ENCODE measurements at regions not wholly inside any gene's neighbourhood (a gene's known extent, or its start where the extent isn't known, plus 50 kb on each side); places are given as distances from the start of the nearest gene placed in this dataset.

- no peak overlapping the region for H3K27ac Mint-ChIP-seq
- TF ChIP-seq CTCF (IDR thresholded peaks at IDR 0.05), result no peak
- H3K27me3 Mint-ChIP-seq (ENCODE audit: low read depth, poor library complexity), result peaks cover 23% of the 10 kb centered on the region
- H3K36me3 Mint-ChIP-seq (ENCODE audit: low read depth), result no peaks in the 10 kb centered on the region
- peaks cover 14% of the 10 kb centered on the region for H3K4me1 Mint-ChIP-seq
- no peaks in the 10 kb centered on the region for H3K9me3 Mint-ChIP-seq
- DNase-seq, result no peak
- no peak overlapping the region for H3K4me3 Mint-ChIP-seq
Observed at GRCh38 chr2:6788614-6789013, 77.1 kb downstream of the CMPK2 start.

- Mint-ChIP-seq H3K4me1 (peaks cover 16% of the 10 kb centered on the region), H3K36me3 (ENCODE audit: low read depth) (no peaks in the 10 kb centered on the region), H3K9me3 (no peaks in the 10 kb centered on the region), H3K4me3 (no peak overlapping the region), H3K27me3 (ENCODE audit: low read depth, poor library complexity) (peaks cover 21% of the 10 kb centered on the region), H3K27ac (no peak overlapping the region)
- no peak for TF ChIP-seq CTCF (IDR thresholded peaks at IDR 0.05)
- DNase-seq, result no peak
Observed at GRCh38 chr2:6789559-6790138, 76.1 kb downstream of the CMPK2 start.

GRCh38 chr2:6791682-6792081 is 74.0 kb downstream of the CMPK2 start:
- Mint-ChIP-seq H3K36me3 (ENCODE audit: low read depth) (no peaks in the 10 kb centered on the region), H3K9me3 (no peaks in the 10 kb centered on the region), H3K4me1 (peaks cover 26% of the 10 kb centered on the region), H3K27ac (no peak overlapping the region), H3K27me3 (ENCODE audit: low read depth, poor library complexity) (peaks cover 21% of the 10 kb centered on the region), H3K4me3 (no peak overlapping the region)
- no peak for DNase-seq
- peak; percentile 19 for TF ChIP-seq CTCF (IDR thresholded peaks at IDR 0.05)

- no peaks in the 10 kb centered on the region for H3K36me3 Mint-ChIP-seq (ENCODE audit: low read depth)
Observed at GRCh38 chr2:6792883-6793282, 72.8 kb downstream of the CMPK2 start.

GRCh38 chr2:6793371-6793770 is 72.3 kb downstream of the CMPK2 start:
- Mint-ChIP-seq H3K36me3 (ENCODE audit: low read depth) (no peaks in the 10 kb centered on the region), H3K9me3 (no peaks in the 10 kb centered on the region), H3K27me3 (ENCODE audit: low read depth, poor library complexity) (peaks cover 21% of the 10 kb centered on the region), H3K27ac (no peak overlapping the region), H3K4me1 (peaks cover 26% of the 10 kb centered on the region), H3K4me3 (no peak overlapping the region)
- TF ChIP-seq CTCF (IDR thresholded peaks at IDR 0.05), result no peak
- no peak for DNase-seq

More at GRCh38 chr2:6792883-6793282, 72.8 kb downstream of the CMPK2 start:
- peaks cover 26% of the 10 kb centered on the region for H3K4me1 Mint-ChIP-seq
- no peak overlapping the region for H3K4me3 Mint-ChIP-seq
- peaks cover 21% of the 10 kb centered on the region for H3K27me3 Mint-ChIP-seq (ENCODE audit: low read depth, poor library complexity)
- no peaks in the 10 kb centered on the region for H3K9me3 Mint-ChIP-seq
- no peak overlapping the region for H3K27ac Mint-ChIP-seq
- no peak for DNase-seq
- no peak for TF ChIP-seq CTCF (IDR thresholded peaks at IDR 0.05)

- DNase-seq, result no peak
- Mint-ChIP-seq H3K9me3 (no peaks in the 10 kb centered on the region), H3K27me3 (ENCODE audit: low read depth, poor library complexity) (peaks cover 21% of the 10 kb centered on the region), H3K36me3 (ENCODE audit: low read depth) (no peaks in the 10 kb centered on the region), H3K4me1 (peaks cover 26% of the 10 kb centered on the region), H3K4me3 (no peak overlapping the region), H3K27ac (no peak overlapping the region)
- TF ChIP-seq CTCF (IDR thresholded peaks at IDR 0.05), result no peak
Observed at GRCh38 chr2:6793913-6794312, 71.8 kb downstream of the CMPK2 start.
